Central memory CD4-positive, alpha-beta T cell (primary cell): ENCODE measurements at regions not wholly inside any gene's neighbourhood (a gene's known extent, or its start where the extent isn't known, plus 50 kb on each side); places are given as distances from the start of the nearest gene placed in this dataset.
"Not testable (repeated sequence)": the region's sequence is repeated elsewhere in the genome, so short reads cannot be mapped to it uniquely, and the experiment has no call there.

Experiments
- DNase-seq: peaks from one replicate; pipeline ENCODE4 v3.0.0; 2022

- DNase-seq: no peak
These were observed 1152.0 kb upstream of the ACO1 start for GRCh38 chr9:31232485-31232884.

DNA sequence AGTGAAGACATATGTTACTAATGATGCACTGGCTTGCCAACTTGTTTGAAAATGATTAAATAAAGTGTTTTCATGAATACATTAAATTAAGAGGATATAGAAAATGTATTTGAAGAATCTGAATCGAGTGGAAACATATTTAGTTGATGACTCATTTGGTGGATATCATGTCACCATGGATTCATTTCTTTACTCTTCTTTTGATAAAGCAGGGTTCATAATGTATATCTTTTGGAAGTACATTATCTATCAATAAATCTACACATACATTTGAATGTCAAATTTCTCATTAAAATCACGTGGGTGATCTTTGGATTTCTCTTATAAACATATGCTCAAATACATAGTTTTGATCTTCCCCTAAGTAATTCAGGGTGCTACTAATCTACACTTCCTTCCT lies 1148.1 kb upstream of the ACO1 start:
- no peak for DNase-seq

GRCh38 chr9:31243386-31243785 lies 1141.1 kb upstream of the ACO1 start:
- no peak for DNase-seq

DNA sequence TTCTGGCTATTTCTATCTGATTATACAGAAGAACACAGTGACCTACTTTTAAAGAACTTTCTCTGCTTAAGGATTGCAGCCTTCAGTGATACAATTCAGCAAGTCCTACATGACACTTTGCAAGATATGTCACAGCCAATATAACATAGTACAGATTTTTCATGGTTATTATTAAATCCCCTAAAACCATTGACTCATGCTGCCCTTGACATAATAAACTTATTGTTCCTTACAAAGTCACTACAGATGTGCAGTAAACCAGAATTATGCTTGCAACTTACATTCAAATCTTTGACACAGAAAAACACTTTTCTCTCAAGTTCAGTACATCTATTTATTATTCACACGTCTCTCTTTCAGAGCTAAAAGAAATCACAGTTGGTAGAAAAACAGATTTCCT lies 1136.3 kb upstream of the ACO1 start:
- no peak for DNase-seq

- no peak for DNase-seq
These were observed 1133.1 kb upstream of the ACO1 start for GRCh38 chr9:31251386-31251785.

DNA sequence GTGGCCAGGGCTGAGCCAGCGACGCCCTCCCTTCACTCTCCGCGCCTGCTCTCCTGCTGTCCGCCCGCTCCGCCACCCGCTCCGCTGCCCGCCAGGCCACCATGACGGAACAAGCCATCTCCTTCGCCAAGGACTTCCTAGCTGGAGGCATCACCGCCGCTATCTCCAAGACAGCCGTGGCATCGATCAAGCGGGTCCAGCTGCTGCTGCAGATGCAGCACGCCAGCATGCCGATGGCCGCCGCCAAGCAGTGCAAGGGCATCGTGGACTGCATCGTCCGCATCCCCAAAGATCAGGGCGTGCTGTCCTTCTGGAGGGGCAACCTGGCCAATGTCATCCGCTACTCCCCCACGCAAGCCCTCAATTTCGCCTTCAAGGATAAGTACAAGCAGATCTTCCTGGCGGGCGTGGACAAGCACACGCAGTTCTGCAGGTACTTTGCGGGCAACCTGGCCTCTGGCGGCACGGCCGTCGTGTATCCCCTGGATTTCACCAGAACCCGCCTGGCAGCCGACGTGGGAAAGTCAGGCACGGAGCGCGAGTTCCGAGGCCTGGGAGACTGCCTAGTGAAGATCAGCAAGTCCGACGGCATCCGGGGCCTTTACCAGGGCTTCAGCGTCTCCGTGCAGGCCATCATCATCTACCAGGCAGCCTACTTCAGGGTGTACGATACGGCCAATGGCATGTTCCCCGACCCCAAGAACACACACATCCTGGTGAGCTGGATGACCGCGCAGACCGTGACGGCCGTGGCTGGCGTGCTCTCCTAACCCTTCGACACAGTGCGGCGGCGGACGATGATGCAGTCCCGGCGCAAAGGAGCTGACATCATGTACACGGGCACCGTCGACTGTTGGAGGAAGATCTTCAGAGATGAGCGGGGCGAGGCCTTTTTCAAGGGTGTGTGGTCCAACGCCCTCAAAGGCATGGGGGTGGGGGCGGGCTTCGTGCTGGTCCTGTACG lies 1130.4 kb upstream of the ACO1 start:
- DNase-seq: no peak

GRCh38 chr9:31255211-31255610 lies 1129.2 kb upstream of the ACO1 start:
- DNase-seq: no peak

DNA sequence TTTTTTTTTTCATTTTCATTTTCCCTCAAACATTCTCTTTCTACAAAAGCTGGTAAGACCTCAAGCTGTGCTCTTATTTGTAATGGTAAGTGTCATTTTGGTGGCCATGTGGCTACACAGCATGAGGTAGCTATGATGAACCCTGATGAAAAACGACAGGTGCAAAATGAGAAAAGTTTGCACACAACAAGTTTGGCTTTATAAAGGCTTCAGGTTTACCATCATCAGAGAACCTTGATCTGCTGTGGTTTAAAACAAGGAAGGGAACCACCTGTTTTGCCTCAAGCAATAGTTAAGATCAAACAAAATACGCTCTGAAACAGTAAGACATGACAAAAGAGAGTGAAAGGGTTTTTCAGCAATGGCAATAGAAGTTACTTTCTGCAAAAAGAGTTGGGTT lies 1124.6 kb upstream of the ACO1 start:
- peak; percentile 74 for DNase-seq

DNA sequence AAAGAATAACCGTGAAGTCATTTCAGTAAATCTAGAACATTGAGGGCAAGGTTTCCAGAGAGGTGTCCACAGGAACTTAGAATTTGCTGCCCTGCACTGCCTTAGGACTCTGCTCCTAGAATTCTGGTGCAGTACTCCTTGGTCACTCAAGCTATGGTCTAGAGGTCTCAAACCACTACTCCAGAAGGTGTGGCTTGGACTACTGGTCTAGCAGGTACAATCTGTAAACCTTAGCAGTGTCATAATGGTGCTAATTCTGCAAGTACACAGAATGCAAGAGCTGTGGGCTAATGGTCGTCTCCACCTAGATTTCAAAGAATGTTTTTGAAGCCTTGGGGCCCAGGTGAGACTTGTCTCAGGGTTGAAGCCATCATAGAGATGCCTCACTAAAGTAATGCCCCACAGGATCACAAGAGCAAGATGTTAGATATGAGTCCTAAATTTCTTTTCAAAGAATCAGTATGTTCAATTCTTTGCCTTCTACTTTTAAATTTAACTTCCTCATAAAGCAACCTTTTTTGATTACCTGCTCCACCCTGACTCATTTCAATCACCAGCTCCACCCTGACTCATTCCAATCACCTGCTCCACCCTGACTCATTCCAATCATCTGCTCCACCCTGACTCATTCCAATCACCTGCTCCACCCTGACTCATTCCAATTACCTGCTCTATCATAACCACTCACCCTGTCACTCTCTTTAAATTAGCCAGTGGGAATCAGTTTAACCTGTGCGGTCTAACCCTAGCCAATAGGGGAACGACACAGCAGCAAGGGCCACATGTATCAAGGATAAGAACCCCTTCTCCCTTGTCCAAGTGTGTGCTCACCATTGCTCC lies 1111.8 kb upstream of the ACO1 start:
- no peak for DNase-seq

DNA sequence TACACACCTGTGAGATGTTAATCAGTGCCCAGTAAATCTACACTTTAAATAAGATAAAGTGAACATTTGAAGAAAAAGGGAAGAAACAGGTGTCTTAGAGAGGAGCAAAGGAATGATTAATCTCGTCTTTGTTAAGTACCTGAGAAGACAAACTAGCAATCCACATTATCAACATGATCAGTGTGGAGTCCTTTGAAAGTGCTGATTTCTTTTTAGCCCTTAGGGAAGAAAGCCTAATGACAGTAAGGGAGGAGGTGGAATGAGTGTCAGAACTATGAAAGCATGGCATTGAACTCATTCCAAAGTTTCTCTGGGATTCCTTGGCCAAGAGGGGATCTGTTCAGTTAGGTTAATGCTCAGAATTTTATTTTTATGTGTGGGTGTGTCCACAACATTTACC lies 1109.0 kb upstream of the ACO1 start:
- no peak for DNase-seq

- no peak for DNase-seq
These were observed 1093.7 kb upstream of the ACO1 start for GRCh38 chr9:31290731-31291130.

DNA sequence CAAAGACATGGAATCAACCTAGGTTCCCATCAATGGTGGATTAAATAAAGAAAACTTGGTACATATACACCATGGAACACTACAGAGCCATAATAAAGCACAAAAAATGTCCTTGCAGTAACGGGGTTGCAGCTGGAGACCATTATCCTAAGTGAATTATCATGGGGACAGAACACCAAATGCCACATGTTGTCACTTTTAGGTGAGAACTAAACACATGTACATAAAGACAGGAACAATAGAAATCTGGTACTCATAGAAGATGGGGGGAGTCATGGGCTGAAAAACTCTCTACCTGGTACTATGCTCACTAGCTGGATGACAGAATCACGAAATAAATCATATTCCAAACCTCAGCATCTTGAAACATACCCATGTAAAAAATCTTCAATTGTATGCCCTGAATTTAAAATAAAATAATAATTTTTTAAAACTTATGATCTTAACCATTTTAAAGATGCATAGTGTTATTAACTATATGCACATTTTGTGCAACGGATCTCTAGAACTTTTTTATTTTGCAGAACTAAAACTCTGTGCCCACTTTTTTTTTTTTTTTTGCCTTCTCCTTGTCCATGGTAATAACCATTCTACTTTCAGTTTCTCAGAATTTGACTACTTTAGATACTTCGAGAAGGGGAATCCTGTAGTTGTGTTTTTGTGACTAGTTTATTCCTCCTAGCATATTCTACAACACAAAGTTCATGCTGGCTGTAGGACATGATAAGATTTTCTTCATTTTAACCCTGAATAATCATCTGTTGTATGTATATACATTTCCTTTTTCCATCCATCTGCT lies 1081.6 kb upstream of the ACO1 start:
- DNase-seq: no peak

- no peak for DNase-seq
These were observed 1079.9 kb upstream of the ACO1 start for GRCh38 chr9:31304576-31304975.

GRCh38 chr9:31314241-31314640 lies 1070.2 kb upstream of the ACO1 start:
- DNase-seq: no peak

DNA sequence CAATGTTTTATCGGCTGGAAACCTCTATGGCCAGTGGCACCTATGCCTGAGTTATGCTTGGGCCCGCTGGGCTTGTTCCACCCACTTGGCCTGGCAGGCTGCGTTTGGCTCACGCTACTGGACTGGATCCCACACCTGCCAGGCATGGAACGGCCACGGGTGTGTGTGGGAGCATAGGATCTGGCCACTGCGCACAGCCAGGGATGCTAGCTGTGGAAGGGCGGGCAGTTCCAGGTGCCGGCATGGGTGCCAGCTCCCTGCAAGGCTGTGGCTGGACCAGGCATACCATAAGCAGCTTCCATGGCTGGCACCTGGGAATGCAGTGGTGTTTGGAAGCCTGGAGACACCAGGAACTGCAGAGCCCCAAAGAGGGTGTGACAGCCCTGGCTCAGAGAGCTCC lies 1063.9 kb upstream of the ACO1 start:
- DNase-seq: no peak

DNA sequence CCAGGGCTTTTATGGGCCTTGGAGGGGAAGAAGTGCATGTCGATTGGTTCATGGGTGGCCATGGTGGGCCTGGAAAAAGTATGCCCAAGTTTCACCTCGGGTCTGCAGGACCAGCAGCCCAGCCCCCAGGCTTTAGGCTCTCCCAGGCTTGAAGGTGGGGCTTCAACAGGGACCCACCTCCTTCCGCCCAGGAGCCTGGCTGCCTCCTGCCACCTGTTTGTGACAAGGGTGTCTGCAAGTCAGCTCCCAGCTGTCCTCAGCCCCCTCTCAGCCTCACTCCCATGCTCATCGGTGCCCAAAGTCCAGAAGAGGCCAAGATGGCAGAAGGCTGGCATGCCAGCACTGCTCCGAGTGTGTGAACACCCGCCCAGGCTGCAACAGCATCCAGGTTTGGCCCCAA lies 1063.2 kb upstream of the ACO1 start:
- no peak for DNase-seq

GRCh38 chr9:31321686-31322085 lies 1062.8 kb upstream of the ACO1 start:
- DNase-seq: no peak

DNA sequence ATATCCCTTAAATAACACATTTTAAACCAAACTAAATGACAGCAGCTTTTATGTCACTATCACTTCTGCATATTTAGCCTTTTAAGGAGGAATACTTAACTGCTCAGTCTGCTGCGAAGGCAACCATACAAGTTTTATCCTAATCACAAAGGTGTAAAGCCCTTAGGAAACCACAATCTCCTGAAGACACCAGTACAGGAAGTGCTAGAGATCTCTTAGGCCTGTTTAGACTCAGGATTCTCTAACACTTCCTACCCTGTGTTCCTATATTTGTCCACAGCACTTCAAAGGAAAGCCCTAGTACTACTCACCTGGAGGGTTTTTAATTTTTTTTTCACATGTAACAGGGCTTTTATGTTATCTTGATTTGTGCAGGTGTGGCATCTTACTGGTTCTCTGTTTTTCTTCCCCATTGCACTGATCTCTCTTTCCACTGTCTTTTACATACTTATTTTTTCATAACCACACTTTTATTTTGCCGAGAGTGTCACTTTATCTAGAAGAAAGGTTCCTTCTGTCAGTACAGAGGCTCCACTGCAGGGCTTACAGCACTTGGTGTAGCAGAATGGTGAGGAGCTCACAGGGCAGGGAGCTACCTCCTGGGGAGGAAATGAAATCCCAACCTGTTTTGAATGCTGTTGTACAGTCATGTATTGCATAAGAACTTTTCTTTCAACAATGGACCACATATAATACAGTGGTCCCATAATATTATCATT lies 1060.6 kb upstream of the ACO1 start:
- DNase-seq: peak; percentile 6

- DNase-seq: no peak
These were observed 1058.7 kb upstream of the ACO1 start for GRCh38 chr9:31325778-31326177.

DNA sequence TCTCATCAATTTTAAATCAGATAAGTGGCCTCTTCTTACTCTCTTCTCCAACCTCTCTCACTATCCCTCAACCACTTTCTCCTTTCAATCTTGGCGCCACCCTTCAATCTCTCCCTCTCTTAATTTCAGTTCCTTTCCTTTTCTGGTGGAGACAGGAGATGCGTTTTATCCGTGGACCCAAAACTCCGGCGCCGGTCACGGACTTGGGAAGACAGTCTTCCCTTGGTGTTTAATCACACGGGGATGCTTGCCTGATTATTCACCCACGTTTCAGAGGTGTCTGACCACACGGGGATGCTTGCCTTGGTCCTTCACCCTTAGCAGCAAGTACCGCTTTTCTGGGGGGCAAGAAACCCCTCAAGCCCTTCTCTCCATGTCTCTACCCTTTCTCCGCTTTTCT lies 1057.6 kb upstream of the ACO1 start:
- DNase-seq: not testable (repeated sequence)

- no peak for DNase-seq
These were observed 1049.5 kb upstream of the ACO1 start for GRCh38 chr9:31334837-31335528.
